Osteoblast (primary cell): ENCODE measurements at regions not wholly inside any gene's neighbourhood (a gene's known extent, or its start where the extent isn't known, plus 50 kb on each side); places are given as distances from the start of the nearest gene placed in this dataset.
"Not testable (repeated sequence)": the region's sequence is repeated elsewhere in the genome, so short reads cannot be mapped to it uniquely, and the experiment has no call there.

Source experiments
- DNase-seq: peaks from one replicate; pipeline ENCODE4 v3.0.0; 2011; ENCODE audit warnings: low spot score, mixed read lengths; ENCODE audit not compliant: insufficient read length; ENCODE audit errors: missing footprints
- H2AFZ ChIP-seq: 2 replicates; pipeline ENCODE4 v1.6.0; 2011; ENCODE audit warnings: mild to moderate bottlenecking, low read length
- H3K27ac ChIP-seq: 2 replicates; pipeline ENCODE4 v1.5.1; 2011; ENCODE audit warnings: mild to moderate bottlenecking, low read depth, low read length, moderate library complexity
- H3K27me3 ChIP-seq: 2 replicates; pipeline ENCODE4 v1.6.0; 2012; ENCODE audit warnings: mild to moderate bottlenecking, control low read depth, inconsistent platforms, low read length, moderate library complexity; ENCODE audit not compliant: insufficient read depth
- H3K36me3 ChIP-seq: 2 replicates; pipeline ENCODE4 v1.5.1; 2011; ENCODE audit warnings: mild to moderate bottlenecking, low read length, control low read depth, moderate library complexity; ENCODE audit not compliant: insufficient read depth
- H3K4me1 ChIP-seq: 2 replicates; pipeline ENCODE4 v1.5.1; 2011; ENCODE audit warnings: mild to moderate bottlenecking, low read length, control low read depth, moderate library complexity; ENCODE audit not compliant: insufficient read depth
- H3K4me2 ChIP-seq: 2 replicates; pipeline ENCODE4 v1.6.0; 2011; ENCODE audit warnings: mild to moderate bottlenecking, low read length; ENCODE audit not compliant: insufficient read depth
- H3K4me3 ChIP-seq: fragments of 200-600 bp; sonication (generic); 3 replicates; pipeline ENCODE4 v1.5.1; 2012; ENCODE audit warnings: mild to moderate bottlenecking, low read length, inconsistent platforms; ENCODE audit not compliant: insufficient read depth
- H3K79me2 ChIP-seq: 2 replicates; pipeline ENCODE4 v1.6.0; 2012; ENCODE audit warnings: mild to moderate bottlenecking, low read length, control low read depth, inconsistent platforms; ENCODE audit not compliant: insufficient read depth
- H3K9me3 ChIP-seq: 2 replicates; pipeline ENCODE4 v1.5.1; 2011; ENCODE audit warnings: low read depth, low read length, control low read depth
- H4K20me1 ChIP-seq: 2 replicates; pipeline ENCODE4 v1.6.0; 2012; ENCODE audit warnings: mild to moderate bottlenecking, low read length, control low read depth; ENCODE audit not compliant: insufficient read depth
- TF ChIP-seq, protein P1 (sequence below): IDR thresholded peaks from 2 replicates; pipeline ENCODE4 v1.5.1; 2011; ENCODE audit warnings: mild to moderate bottlenecking, low read depth, low read length, moderate library complexity; ENCODE audit errors: extremely low read depth

- no peak overlapping the region for H3K27ac ChIP-seq
- H4K20me1 ChIP-seq = no peaks in the 10 kb centered on the region
- H2AFZ ChIP-seq = no peak overlapping the region
- no peak for DNase-seq
- H3K4me1 ChIP-seq = no peaks in the 10 kb centered on the region
- no peak overlapping the region for H3K4me3 ChIP-seq
- H3K36me3 ChIP-seq = no peaks in the 10 kb centered on the region
- no peaks in the 10 kb centered on the region for H3K9me3 ChIP-seq
- H3K27me3 ChIP-seq = no peaks in the 10 kb centered on the region
- TF ChIP-seq, protein P1, sequence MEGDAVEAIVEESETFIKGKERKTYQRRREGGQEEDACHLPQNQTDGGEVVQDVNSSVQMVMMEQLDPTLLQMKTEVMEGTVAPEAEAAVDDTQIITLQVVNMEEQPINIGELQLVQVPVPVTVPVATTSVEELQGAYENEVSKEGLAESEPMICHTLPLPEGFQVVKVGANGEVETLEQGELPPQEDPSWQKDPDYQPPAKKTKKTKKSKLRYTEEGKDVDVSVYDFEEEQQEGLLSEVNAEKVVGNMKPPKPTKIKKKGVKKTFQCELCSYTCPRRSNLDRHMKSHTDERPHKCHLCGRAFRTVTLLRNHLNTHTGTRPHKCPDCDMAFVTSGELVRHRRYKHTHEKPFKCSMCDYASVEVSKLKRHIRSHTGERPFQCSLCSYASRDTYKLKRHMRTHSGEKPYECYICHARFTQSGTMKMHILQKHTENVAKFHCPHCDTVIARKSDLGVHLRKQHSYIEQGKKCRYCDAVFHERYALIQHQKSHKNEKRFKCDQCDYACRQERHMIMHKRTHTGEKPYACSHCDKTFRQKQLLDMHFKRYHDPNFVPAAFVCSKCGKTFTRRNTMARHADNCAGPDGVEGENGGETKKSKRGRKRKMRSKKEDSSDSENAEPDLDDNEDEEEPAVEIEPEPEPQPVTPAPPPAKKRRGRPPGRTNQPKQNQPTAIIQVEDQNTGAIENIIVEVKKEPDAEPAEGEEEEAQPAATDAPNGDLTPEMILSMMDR = no peak
- no peak overlapping the region for H3K4me2 ChIP-seq
- H3K79me2 ChIP-seq = no peaks in the 10 kb centered on the region
These were observed 694.3 kb upstream of the MGAT4C start for GRCh38 chr12:86950444-86950843.

DNA sequence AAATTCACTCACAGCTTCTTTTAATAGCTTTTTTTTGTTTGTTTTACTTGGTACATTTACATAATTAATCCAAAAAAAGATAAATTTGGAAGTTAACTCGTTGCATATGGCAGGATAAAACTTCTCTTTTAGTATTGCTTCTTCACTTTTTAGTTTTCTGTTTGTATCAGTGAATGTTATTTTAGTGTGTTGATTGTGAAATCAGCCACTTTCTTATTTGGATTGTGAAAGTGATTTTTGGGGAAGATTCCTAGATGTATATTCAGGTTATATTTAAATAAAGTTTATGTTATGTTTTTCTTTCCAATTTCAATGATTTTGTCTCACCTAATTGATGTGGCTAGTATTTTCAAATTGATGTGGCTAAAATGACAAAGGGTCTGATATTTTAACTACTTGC is 693.9 kb upstream of the MGAT4C start:
- Histone ChIP-seq H3K36me3 (no peaks in the 10 kb centered on the region), H3K4me3 (no peak overlapping the region), H2AFZ (no peak overlapping the region), H3K4me2 (no peak overlapping the region), H3K27ac (no peak overlapping the region), H3K9me3 (no peaks in the 10 kb centered on the region), H3K4me1 (no peaks in the 10 kb centered on the region), H4K20me1 (no peaks in the 10 kb centered on the region), H3K79me2 (no peaks in the 10 kb centered on the region), H3K27me3 (no peaks in the 10 kb centered on the region)
- TF ChIP-seq, protein P1 = no peak
- no peak for DNase-seq

DNA sequence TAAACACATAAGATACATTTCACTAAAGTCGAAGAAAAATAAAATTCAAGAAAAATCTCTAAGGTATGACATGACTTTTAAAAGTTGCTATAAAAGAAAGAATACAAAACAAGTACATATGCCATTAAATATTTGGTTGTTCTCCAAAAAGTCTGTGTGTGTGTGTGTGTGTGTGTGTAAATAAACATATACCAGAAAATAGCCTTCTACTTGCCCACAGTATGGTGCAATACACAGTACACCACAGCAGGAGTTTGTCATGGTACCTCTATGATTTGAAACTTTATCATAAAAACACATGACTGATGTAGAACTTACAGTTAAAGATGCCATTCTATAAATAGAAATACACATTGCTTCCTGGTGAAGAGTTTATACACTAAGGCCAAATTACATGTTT is 692.7 kb upstream of the MGAT4C start:
- H3K4me3 ChIP-seq = no peak overlapping the region
- no peaks in the 10 kb centered on the region for H3K27me3 ChIP-seq
- H4K20me1 ChIP-seq = no peaks in the 10 kb centered on the region
- H3K4me1 ChIP-seq = no peaks in the 10 kb centered on the region
- H3K27ac ChIP-seq = no peak overlapping the region
- H2AFZ ChIP-seq = no peak overlapping the region
- H3K4me2 ChIP-seq = no peak overlapping the region
- TF ChIP-seq, protein P1 = no peak
- H3K36me3 ChIP-seq = no peaks in the 10 kb centered on the region
- no peaks in the 10 kb centered on the region for H3K9me3 ChIP-seq
- no peak for DNase-seq
- no peaks in the 10 kb centered on the region for H3K79me2 ChIP-seq

DNA sequence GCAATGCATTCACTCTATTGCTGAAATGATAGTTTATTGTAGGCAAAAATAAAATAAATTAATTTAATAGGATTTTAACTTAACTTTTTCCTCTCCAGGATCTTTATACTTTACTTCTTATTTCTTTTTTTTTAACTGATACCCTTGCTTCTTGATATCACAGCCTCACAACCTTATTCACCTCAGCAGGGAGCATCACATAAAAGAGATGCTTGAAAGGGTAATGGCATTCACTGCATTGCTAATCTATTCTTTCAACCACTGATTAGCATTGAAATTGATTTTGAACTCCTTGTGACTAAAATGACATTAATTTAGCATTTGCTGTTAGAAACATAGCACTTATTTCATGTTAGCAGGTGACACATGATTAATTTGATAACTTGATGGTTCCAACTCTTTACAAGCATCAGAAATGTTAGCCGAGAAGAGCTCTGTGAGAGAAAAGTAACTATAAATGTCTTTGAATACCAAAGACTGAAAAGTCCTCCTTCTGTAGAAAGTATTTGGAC is 689.5 kb upstream of the MGAT4C start:
- no peak for DNase-seq
- Histone ChIP-seq H3K27ac (no peak overlapping the region), H3K9me3 (no peaks in the 10 kb centered on the region), H3K4me1 (no peaks in the 10 kb centered on the region), H3K4me3 (no peak overlapping the region), H4K20me1 (no peaks in the 10 kb centered on the region), H3K4me2 (no peak overlapping the region), H3K79me2 (no peaks in the 10 kb centered on the region), H3K27me3 (no peaks in the 10 kb centered on the region), H2AFZ (no peak overlapping the region), H3K36me3 (no peaks in the 10 kb centered on the region)
- TF ChIP-seq, protein P1 = no peak

- H3K9me3 ChIP-seq, H3K27me3 ChIP-seq, H4K20me1 ChIP-seq, H3K36me3 ChIP-seq, H3K27ac ChIP-seq, H3K4me2 ChIP-seq, H3K4me1 ChIP-seq, H2AFZ ChIP-seq, H3K4me3 ChIP-seq, H3K79me2 ChIP-seq, DNase-seq: not testable (repeated sequence)
These were observed 688.1 kb upstream of the MGAT4C start for GRCh38 chr12:86944197-86944819.
